ENCODE measurements at regions not wholly inside any gene's neighbourhood (a gene's known extent, or its start where the extent isn't known, plus 50 kb on each side); places are given as distances from the start of the nearest gene placed in this dataset.

- TF ChIP-seq POLR2AphosphoS5 (IDR thresholded peaks at IDR 0.05; ENCODE audit: low read depth, low read length) (no peak), POLR2A (IDR thresholded peaks at IDR 0.05; ENCODE audit: low read depth, low read length) (no peak), TAF1 (IDR thresholded peaks at IDR 0.05; ENCODE audit: low read depth, low read length) (no peak)
These were observed 97.2 kb upstream of the ADRA2C start for GRCh38 chr4:3668825-3669552.

Measured in GM12891 (cell line).